ENCODE measurements at regions not wholly inside any gene's neighbourhood (a gene's known extent, or its start where the extent isn't known, plus 50 kb on each side); places are given as distances from the start of the nearest gene placed in this dataset.
A peak's percentile ranks its signal among the peaks of the same experiment; 100 is the strongest.

GRCh38 chr5:4866817-4867216, 273.3 kb upstream of the ADAMTS16 start (continued):
- TF ChIP-seq PRDM10 (tag by site-specific recombination; IDR thresholded peaks at IDR 0.05) = no peak

- Histone ChIP-seq H3K4me3 (ENCODE audit: low read depth, low read length) (no peak overlapping the region), H3K4me1 (ENCODE audit: control insufficient read depth, insufficient read depth, low read length) (no peaks in the 10 kb centered on the region), H3K36me3 (ENCODE audit: control insufficient read depth in 2 of 2, insufficient read depth in 1 of 2, low read length in 2 of 2) (no peaks in the 10 kb centered on the region), H3K9me3 (ENCODE audit: control insufficient read depth, insufficient read depth, low read depth, low read length) (no peaks in the 10 kb centered on the region), H3K27ac (ENCODE audit: extremely low read depth, low read depth, low read length) (no peak overlapping the region)
- ChIA-PET POLR2A (interaction anchor here (0.7 kb wide), 1 partner anchor 198 kb away, joined by 5 read pairs; no protein-coding TSS in a partner anchor), CTCF (interaction anchor here (0.5 to 3.1 kb wide), 31 partner anchors 8 to 1366 kb away, joined by 3 to 34 read pairs (median 3); partner anchors contain the start of gene ICE1)
- TF ChIP-seq CTCF (tag by site-specific recombination; IDR thresholded peaks at IDR 0.05) = 0 out of 2 replicates have a peak, but pooled peaks have one; percentile 13
- peak; percentile 71 for TF ChIP-seq ZNF654 (tag by site-specific recombination; IDR thresholded peaks at IDR 0.05; ENCODE audit: low read depth)
- TF ChIP-seq ZNF292 (tag by site-specific recombination; IDR thresholded peaks at IDR 0.05; ENCODE audit: borderline replicate concordance, low read depth) = no peak
Observed at GRCh38 chr5:4868140-4868735, 271.9 kb upstream of the ADAMTS16 start.

- CTCF ChIA-PET = interaction anchor here (0.6 to 3.4 kb wide), 3 partner anchors 34 to 545 kb away, joined by 3 to 24 read pairs (median 3); no protein-coding TSS in a partner anchor
- TF ChIP-seq ZNF354C (tag by site-specific recombination; IDR thresholded peaks at IDR 0.05; ENCODE audit: borderline replicate concordance, low read depth) (no peak), KLF17 (tag by site-specific recombination; IDR thresholded peaks at IDR 0.05) (no peak)
Observed at GRCh38 chr5:4873652-4874051, 266.5 kb upstream of the ADAMTS16 start.

GRCh38 chr5:4874097-4874496, 266.0 kb upstream of the ADAMTS16 start:
- CTCF ChIA-PET = interaction anchor here (0.6 to 3.4 kb wide), 3 partner anchors 33 to 545 kb away, joined by 3 to 24 read pairs (median 3); no protein-coding TSS in a partner anchor
- TF ChIP-seq ZBTB17 (tag by site-specific recombination; IDR thresholded peaks at IDR 0.05) (no peak), ZBTB20 (tag by site-specific recombination; IDR thresholded peaks at IDR 0.05) (no peak), ZNF274 (IDR thresholded peaks at IDR 0.05; ENCODE audit: low read length) (no peak), ZNF274 (tag by site-specific recombination; IDR thresholded peaks at IDR 0.05; ENCODE audit: borderline replicate concordance) (no peak), PRDM6 (tag by site-specific recombination; IDR thresholded peaks at IDR 0.05) (no peak), ZNF155 (tag by site-specific recombination; IDR thresholded peaks at IDR 0.05) (no peak), PRDM1 (tag by site-specific recombination; IDR thresholded peaks at IDR 0.05) (no peak), ELK4 (IDR thresholded peaks at IDR 0.05; ENCODE audit: borderline replicate concordance, low read depth, low read length) (no peak), ZNF654 (tag by site-specific recombination; IDR thresholded peaks at IDR 0.05; ENCODE audit: low read depth) (no peak), ZNF658 (tag by site-specific recombination; IDR thresholded peaks at IDR 0.05) (no peak), ZNF621 (tag by site-specific recombination; IDR thresholded peaks at IDR 0.05) (no peak), MEIS1 (CRISPR knock-in tag; IDR thresholded peaks at IDR 0.05; ENCODE audit: borderline replicate concordance) (no peak)

More at GRCh38 chr5:4873652-4874051, 266.5 kb upstream of the ADAMTS16 start:
- H3K9me3 ChIP-seq (ENCODE audit: control insufficient read depth, insufficient read depth, low read depth, low read length) = no peaks in the 10 kb centered on the region
- no peak overlapping the region for H3K27ac ChIP-seq (ENCODE audit: extremely low read depth, low read depth, low read length)
- H3K4me3 ChIP-seq (ENCODE audit: low read depth, low read length) = no peak overlapping the region
- POLR2A ChIA-PET = no interaction called here
- H3K4me1 ChIP-seq (ENCODE audit: control insufficient read depth, insufficient read depth, low read length) = no peaks in the 10 kb centered on the region
- no peaks in the 10 kb centered on the region for H3K36me3 ChIP-seq (ENCODE audit: control insufficient read depth in 2 of 2, insufficient read depth in 1 of 2, low read length in 2 of 2)

More at GRCh38 chr5:4874097-4874496, 266.0 kb upstream of the ADAMTS16 start:
- no peak overlapping the region for H3K4me3 ChIP-seq (ENCODE audit: low read depth, low read length)
- H3K9me3 ChIP-seq (ENCODE audit: control insufficient read depth, insufficient read depth, low read depth, low read length) = no peaks in the 10 kb centered on the region
- POLR2A ChIA-PET = no interaction called here
- no peaks in the 10 kb centered on the region for H3K4me1 ChIP-seq (ENCODE audit: control insufficient read depth, insufficient read depth, low read length)
- H3K36me3 ChIP-seq (ENCODE audit: control insufficient read depth in 2 of 2, insufficient read depth in 1 of 2, low read length in 2 of 2) = no peaks in the 10 kb centered on the region
- no peak overlapping the region for H3K27ac ChIP-seq (ENCODE audit: extremely low read depth, low read depth, low read length)
